HepG2 (cell line): ENCODE measurements at regions not wholly inside any gene's neighbourhood (a gene's known extent, or its start where the extent isn't known, plus 50 kb on each side); places are given as distances from the start of the nearest gene placed in this dataset.

ENCODE experiments used
- ATAC-seq: fragments of 200-7000 bp; cut with Tn5 transposase; 3 replicates; pipeline ENCODE4 v1.9.1; 2020; ENCODE audit warnings: mild to moderate bottlenecking, moderate library complexity
- BruUV-seq: library from RNA; stranded (reverse); fragments of 400-500 nt; replicated peaks from 2 replicates; lab custom pipeline; 2021; lab: Mats Ljungman, UMichigan
- CTCF ChIA-PET: fragments of 300-600 bp; formaldehyde crosslinking; extraction: SDS; loops from one replicate; lab custom pipeline; 2021; ENCODE audit warnings: low total read pairs, inconsistent platforms, low intra/inter-chr PET ratio; lab: Yijun Ruan, JAX
- POLR2A ChIA-PET: fragments of 350-600 bp; sonication (Branson Sonifier 250); formaldehyde crosslinking; loops from one replicate; lab custom pipeline; 2020; ENCODE audit warnings: antibody characterized with exemption, inconsistent platforms; lab: Yijun Ruan, JAX
- DNase-seq: peaks from one replicate; pipeline ENCODE4 v3.0.0-alpha.2; 2015; ENCODE audit warnings: low spot score
- FAIRE-seq: peaks from 3 replicates; lab custom pipeline; 2011; peaks lifted over from hg19 to GRCh38; lab: Jason Lieb, UNC
- H2AFZ ChIP-seq: one replicate; pipeline ENCODE4 v1.6.1; 2011; ENCODE audit warnings: low read length, inconsistent platforms
- H3K27ac ChIP-seq: fragments of 300-600 bp; 3 replicates; pipeline ENCODE4 v1.8.0; 2011; ENCODE audit warnings: mixed run types, mild to moderate bottlenecking, mixed read lengths, low read length, inconsistent platforms; ENCODE audit not compliant: insufficient read depth; ENCODE audit errors: extremely low read length
- H3K27me3 ChIP-seq, 2 experiments: fragments of 200-600 bp in 1 of 2; 2 replicates in 1 of 2; 3 replicates in 1 of 2; pipeline versions ENCODE4 v1.6.0 to v1.8.0; 2011; ENCODE audit warnings: low read length in 2 of 2, mild to moderate bottlenecking in 2 of 2, moderate library complexity in 2 of 2, inconsistent platforms in 1 of 2; ENCODE audit not compliant: insufficient read depth in 2 of 2, control insufficient read depth in 1 of 2
- H3K36me3 ChIP-seq, 2 experiments: fragments of 200-600 bp in 1 of 2; replicated peaks in 1 of 2; 2 replicates in 1 of 2; 3 replicates in 1 of 2; pipeline versions ENCODE4 v1.5.1 to v1.8.0; 2011; ENCODE audit warnings: low read length in 2 of 2, inconsistent platforms in 1 of 2; ENCODE audit not compliant: insufficient read depth in 2 of 2, control insufficient read depth in 1 of 2
- H3K4me1 ChIP-seq: 2 replicates; pipeline ENCODE4 v1.5.1; 2012; ENCODE audit warnings: low read length, inconsistent platforms; ENCODE audit not compliant: insufficient read depth
- H3K4me2 ChIP-seq: 2 replicates; pipeline ENCODE4 v1.6.0; 2011; ENCODE audit warnings: low read depth, low read length, inconsistent platforms
- H3K4me3 ChIP-seq, 3 experiments: fragments of 200-600 bp in 1 of 3; sonication (generic), shearing (Covaris generic) in 1 of 3; replicated peaks in 1 of 3; 2 replicates each; pipeline ENCODE4 v1.5.1; 2011 to 2016; ENCODE audit warnings: low read length in 3 of 3, inconsistent platforms in 2 of 3, low read depth in 2 of 3, mild to moderate bottlenecking in 2 of 3, control low read depth in 1 of 3, mixed read lengths in 1 of 3; ENCODE audit not compliant: insufficient read depth in 1 of 3
- H3K79me2 ChIP-seq: one replicate; pipeline ENCODE4 v1.6.1; 2011; ENCODE audit warnings: low read length, inconsistent platforms; ENCODE audit not compliant: insufficient read depth
- H3K9ac ChIP-seq: 2 replicates; pipeline ENCODE4 v1.6.0; 2011; ENCODE audit warnings: mild to moderate bottlenecking, low read depth, low read length, inconsistent platforms; ENCODE audit not compliant: insufficient read depth
- H3K9me3 ChIP-seq: 2 replicates; pipeline ENCODE4 v1.5.1; 2012; ENCODE audit warnings: mild to moderate bottlenecking, low read length
- H4K20me1 ChIP-seq: 2 replicates; pipeline ENCODE4 v1.6.0; 2011; ENCODE audit warnings: inconsistent platforms, mild to moderate bottlenecking, low read length, moderate library complexity; ENCODE audit not compliant: insufficient read depth
- GATA4 ChIP-seq: sonication (generic); IDR thresholded peaks from 2 replicates; pipeline ENCODE4 v1.6.1; 2016; ENCODE audit warnings: antibody characterized with exemption, low read depth, borderline replicate concordance
- HMG20B ChIP-seq: conservative IDR thresholded peaks from 2 replicates; pipeline ENCODE4 v1.6.1; 2016; ENCODE audit warnings: missing genetic modification reagents, missing compliant biosample characterization
- KLF11 ChIP-seq: IDR thresholded peaks from 2 replicates; pipeline ENCODE4 v1.6.1; 2016; ENCODE audit warnings: missing compliant biosample characterization
- NAIF1 ChIP-seq: sonication (generic); formaldehyde crosslinking; IDR thresholded peaks from 2 replicates; pipeline ENCODE4 v1.5.0; 2020; ENCODE audit warnings: mild to moderate bottlenecking, missing genetic modification reagents, borderline replicate concordance
- NFIC ChIP-seq: IDR thresholded peaks from 2 replicates; pipeline ENCODE4 v1.6.1; 2012; ENCODE audit warnings: mild to moderate bottlenecking, low read length, inconsistent platforms
- NONO ChIP-seq, 2 experiments: fragments of 450-650 bp in 1 of 2; sonication (generic) in 1 of 2; formaldehyde crosslinking in 1 of 2; IDR thresholded peaks in 1 of 2; conservative IDR thresholded peaks in 1 of 2; 2 replicates each; pipeline versions ENCODE4 v1.6.1 to v1.8.0; 2017 to 2022; ENCODE audit warnings: mild to moderate bottlenecking in 1 of 2, missing genetic modification reagents in 1 of 2, moderate library complexity in 1 of 2
- STAG1 ChIP-seq: sonication (generic); formaldehyde crosslinking; IDR thresholded peaks from 2 replicates; pipeline ENCODE4 v1.4.0; 2020; ENCODE audit warnings: missing genetic modification reagents
- TCF7 ChIP-seq: sonication (generic); IDR thresholded peaks from 2 replicates; pipeline ENCODE4 v1.6.1; 2016; ENCODE audit warnings: antibody characterized with exemption, low read depth
- WIZ ChIP-seq: sonication (generic); formaldehyde crosslinking; IDR thresholded peaks from 2 replicates; pipeline ENCODE4 v1.5.1; 2020; ENCODE audit warnings: mild to moderate bottlenecking, missing genetic modification reagents
- ZNF260 ChIP-seq: sonication (generic); formaldehyde crosslinking; IDR thresholded peaks from 2 replicates; pipeline ENCODE4 v1.4.0; 2020; ENCODE audit warnings: missing genetic modification reagents, low read depth, mild to moderate bottlenecking, borderline replicate concordance
- ZNF263 ChIP-seq: sonication (generic); formaldehyde crosslinking; IDR thresholded peaks from 2 replicates; pipeline ENCODE4 v1.4.0; 2020; ENCODE audit warnings: missing genetic modification reagents
- ZNF780A ChIP-seq: sonication (generic); formaldehyde crosslinking; IDR thresholded peaks from 2 replicates; pipeline ENCODE4 v1.8.0; 2022; ENCODE audit warnings: mild to moderate bottlenecking, missing genetic modification reagents, moderate library complexity
- WGBS: methylation state at CpG from one replicate; pipeline ENCODE4 v1.1.6; 2017; ENCODE audit warnings: low lambda C conversion rate; 5-methylcytosine and 5-hydroxymethylcytosine counted together
- in situ Hi-C: cut with HindIII; loops from 2 replicates; pipeline ENCODE4 v1.10.0; 2017; ENCODE audit warnings: low pct_unique_long_range_greater_than_20kb; ENCODE audit not compliant: extremely low pct_ligation_motif_present
- intact Hi-C: fragments of 100-400 bp; cut with micrococcal nuclease; formaldehyde crosslinking; loops from one replicate; pipeline ENCODE4 v1.10.0; 2022; ENCODE audit not compliant: unreplicated experiment
- TF ChIP-seq, protein P1 (sequence below): IDR thresholded peaks from 2 replicates; pipeline ENCODE4 v1.6.1; 2018; ENCODE audit warnings: missing genetic modification reagents, mild to moderate bottlenecking, missing compliant biosample characterization
- TF ChIP-seq, protein P2 (sequence below), 2 experiments: sonication (generic) in 1 of 2; formaldehyde crosslinking in 1 of 2; IDR thresholded peaks; 2 replicates each; pipeline versions ENCODE4 v1.4.0 to v1.6.1; 2016 to 2020; ENCODE audit warnings: borderline replicate concordance in 1 of 2, low read depth in 1 of 2, mild to moderate bottlenecking in 1 of 2, missing genetic modification reagents in 1 of 2
- TF ChIP-seq, protein P3 (sequence below): sonication (generic); formaldehyde crosslinking; IDR thresholded peaks from 2 replicates; pipeline ENCODE4 v1.4.0; 2020; ENCODE audit warnings: missing genetic modification reagents

DNA sequence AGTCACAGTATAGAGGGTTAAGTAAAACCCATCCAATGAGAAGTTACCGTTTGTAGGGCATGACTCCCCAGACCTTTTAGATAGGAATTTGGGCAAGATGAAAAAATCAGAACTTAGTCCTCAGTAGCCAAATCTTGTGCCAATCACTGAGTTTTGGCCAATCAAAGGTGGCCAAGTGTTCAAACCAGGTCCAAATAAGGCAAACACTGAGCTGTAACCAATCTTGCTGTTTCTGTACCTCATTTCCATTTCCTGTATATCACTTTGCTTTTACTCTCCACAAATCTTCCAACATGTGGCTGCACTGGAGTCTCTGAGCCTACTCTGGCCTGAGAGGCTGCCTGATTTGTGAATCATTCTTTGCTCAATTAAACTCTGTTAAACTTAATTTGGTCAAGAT is 81.8 kb upstream of the GPR6 start:
- H4K20me1 ChIP-seq = no peaks in the 10 kb centered on the region
- H3K9me3 ChIP-seq = no peaks in the 10 kb centered on the region
- in situ Hi-C loops = loop anchor here (10.0 kb wide), 1 partner anchor 148 kb away; no protein-coding TSS in a partner anchor
- ChIA-PET POLR2A (no interaction called here), CTCF (no interaction called here)
- intact Hi-C loops = no loop called here
- no peak overlapping the region for H3K4me3 ChIP-seq
- no peak overlapping the region for H3K9ac ChIP-seq
- H3K79me2 ChIP-seq = no peaks in the 10 kb centered on the region
- peaks cover 0 to 14% of the 10 kb centered on the region in 2 experiments; a peak in 3 of 5 replicates for H3K27me3 ChIP-seq
- no peak for TF ChIP-seq NAIF1 (CRISPR knock-in tag)
- no peak for TF ChIP-seq ZNF780A (CRISPR knock-in tag)
- TF ChIP-seq TCF7 = no peak
- TF ChIP-seq WIZ (CRISPR knock-in tag) = no peak
- TF ChIP-seq, protein P1, sequence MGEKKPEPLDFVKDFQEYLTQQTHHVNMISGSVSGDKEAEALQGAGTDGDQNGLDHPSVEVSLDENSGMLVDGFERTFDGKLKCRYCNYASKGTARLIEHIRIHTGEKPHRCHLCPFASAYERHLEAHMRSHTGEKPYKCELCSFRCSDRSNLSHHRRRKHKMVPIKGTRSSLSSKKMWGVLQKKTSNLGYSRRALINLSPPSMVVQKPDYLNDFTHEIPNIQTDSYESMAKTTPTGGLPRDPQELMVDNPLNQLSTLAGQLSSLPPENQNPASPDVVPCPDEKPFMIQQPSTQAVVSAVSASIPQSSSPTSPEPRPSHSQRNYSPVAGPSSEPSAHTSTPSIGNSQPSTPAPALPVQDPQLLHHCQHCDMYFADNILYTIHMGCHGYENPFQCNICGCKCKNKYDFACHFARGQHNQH (CRISPR knock-in tag) = no peak
- TF ChIP-seq, protein P2, sequence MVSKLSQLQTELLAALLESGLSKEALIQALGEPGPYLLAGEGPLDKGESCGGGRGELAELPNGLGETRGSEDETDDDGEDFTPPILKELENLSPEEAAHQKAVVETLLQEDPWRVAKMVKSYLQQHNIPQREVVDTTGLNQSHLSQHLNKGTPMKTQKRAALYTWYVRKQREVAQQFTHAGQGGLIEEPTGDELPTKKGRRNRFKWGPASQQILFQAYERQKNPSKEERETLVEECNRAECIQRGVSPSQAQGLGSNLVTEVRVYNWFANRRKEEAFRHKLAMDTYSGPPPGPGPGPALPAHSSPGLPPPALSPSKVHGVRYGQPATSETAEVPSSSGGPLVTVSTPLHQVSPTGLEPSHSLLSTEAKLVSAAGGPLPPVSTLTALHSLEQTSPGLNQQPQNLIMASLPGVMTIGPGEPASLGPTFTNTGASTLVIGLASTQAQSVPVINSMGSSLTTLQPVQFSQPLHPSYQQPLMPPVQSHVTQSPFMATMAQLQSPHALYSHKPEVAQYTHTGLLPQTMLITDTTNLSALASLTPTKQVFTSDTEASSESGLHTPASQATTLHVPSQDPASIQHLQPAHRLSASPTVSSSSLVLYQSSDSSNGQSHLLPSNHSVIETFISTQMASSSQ (IDR thresholded peaks at IDR 0.05; ENCODE audit: low read depth) = no peak
- TF ChIP-seq, protein P2 (CRISPR knock-in tag; IDR thresholded peaks at IDR 0.05; ENCODE audit: borderline replicate concordance) = no peak
- TF ChIP-seq STAG1 (CRISPR knock-in tag) = no peak
- no peak for TF ChIP-seq ZNF260 (CRISPR knock-in tag)
- TF ChIP-seq HMG20B (CRISPR knock-in tag) = no peak
- no peak for TF ChIP-seq ZNF263 (CRISPR knock-in tag)
- no peak for TF ChIP-seq GATA4
- TF ChIP-seq NONO (IDR thresholded peaks at IDR 0.05) = no peak
- no peak for TF ChIP-seq NONO (CRISPR knock-in tag; conservative IDR thresholded peaks at IDR 0.05)
- TF ChIP-seq NFIC = no peak
- TF ChIP-seq, protein P3, sequence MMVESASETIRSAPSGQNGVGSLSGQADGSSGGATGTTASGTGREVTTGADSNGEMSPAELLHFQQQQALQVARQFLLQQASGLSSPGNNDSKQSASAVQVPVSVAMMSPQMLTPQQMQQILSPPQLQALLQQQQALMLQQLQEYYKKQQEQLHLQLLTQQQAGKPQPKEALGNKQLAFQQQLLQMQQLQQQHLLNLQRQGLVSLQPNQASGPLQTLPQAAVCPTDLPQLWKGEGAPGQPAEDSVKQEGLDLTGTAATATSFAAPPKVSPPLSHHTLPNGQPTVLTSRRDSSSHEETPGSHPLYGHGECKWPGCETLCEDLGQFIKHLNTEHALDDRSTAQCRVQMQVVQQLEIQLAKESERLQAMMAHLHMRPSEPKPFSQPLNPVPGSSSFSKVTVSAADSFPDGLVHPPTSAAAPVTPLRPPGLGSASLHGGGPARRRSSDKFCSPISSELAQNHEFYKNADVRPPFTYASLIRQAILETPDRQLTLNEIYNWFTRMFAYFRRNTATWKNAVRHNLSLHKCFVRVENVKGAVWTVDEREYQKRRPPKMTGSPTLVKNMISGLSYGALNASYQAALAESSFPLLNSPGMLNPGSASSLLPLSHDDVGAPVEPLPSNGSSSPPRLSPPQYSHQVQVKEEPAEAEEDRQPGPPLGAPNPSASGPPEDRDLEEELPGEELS (CRISPR knock-in tag) = no peak
- no peak for TF ChIP-seq KLF11 (CRISPR knock-in tag)
- no peaks in the 10 kb centered on the region for H3K36me3 ChIP-seq
- no peak for DNase-seq
- WGBS = 4% methylated on average over 1 of the region's 1 CpG
- no peak overlapping the region for H3K27ac ChIP-seq
- H2AFZ ChIP-seq = no peak overlapping the region
- ATAC-seq = no peak
- no peak for FAIRE-seq
- no peak overlapping the region for H3K4me2 ChIP-seq
- no peaks in the 10 kb centered on the region for H3K4me1 ChIP-seq
- BruUV-seq = no TSS peak
